ENCODE measurements at regions not wholly inside any gene's neighbourhood (a gene's known extent, or its start where the extent isn't known, plus 50 kb on each side); places are given as distances from the start of the nearest gene placed in this dataset.

DNA sequence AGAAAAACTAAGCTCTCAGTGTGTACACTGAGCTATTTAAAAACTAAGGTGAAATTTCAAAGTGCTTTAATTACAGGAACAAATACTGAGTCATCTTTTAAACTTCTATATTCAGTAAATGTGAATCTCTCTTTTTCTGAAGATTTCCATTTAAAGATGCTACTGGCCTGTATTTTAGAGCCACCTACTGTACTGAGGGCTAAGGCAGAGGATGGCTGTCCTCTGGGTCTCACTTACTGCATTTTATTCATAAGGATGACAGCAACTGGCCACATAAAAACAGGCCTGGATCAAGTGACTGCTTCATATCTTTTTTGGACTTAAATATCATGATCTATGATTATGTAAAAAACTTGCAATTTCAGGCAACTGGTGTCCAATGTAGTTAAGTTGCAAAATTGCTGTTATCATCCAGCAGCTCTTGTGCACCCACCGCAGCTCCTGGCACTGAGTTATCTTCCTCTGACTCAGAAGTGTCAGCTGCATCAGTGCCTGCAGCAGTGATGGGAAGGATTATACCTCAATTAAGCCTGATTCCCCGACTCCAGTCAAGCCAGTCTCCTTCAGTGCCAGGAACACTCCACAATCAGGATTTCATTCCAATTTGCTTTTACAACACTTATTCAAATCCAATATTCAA is 1073.7 kb downstream of the PDHA2 start:
- Histone ChIP-seq H3K9me1 (ENCODE audit: control insufficient read depth, extremely low read depth, insufficient read depth, low read length) (no peaks in the 10 kb centered on the region), H3K79me2 (ENCODE audit: control insufficient read depth, insufficient read depth, low read length) (no peaks in the 10 kb centered on the region), H3K4me2 (ENCODE audit: control insufficient read depth, extremely low read depth, insufficient read depth, low read depth, low read length) (no peak overlapping the region), H3K9me3 (ENCODE audit: control insufficient read depth, low read depth, low read length) (no peaks in the 10 kb centered on the region), H3K4me1 (ENCODE audit: control insufficient read depth, extremely low read depth, insufficient read depth, low read length) (no peaks in the 10 kb centered on the region), H3K36me3 (ENCODE audit: control insufficient read depth in 2 of 2, extremely low read depth in 1 of 2, insufficient read depth in 2 of 2, low read length in 2 of 2) (no peaks in the 10 kb centered on the region), H3K27me3 (ENCODE audit: control insufficient read depth, extremely low read depth, insufficient read depth, low read length) (no peaks in the 10 kb centered on the region), H3K4me3 (ENCODE audit: control insufficient read depth in 2 of 3, extremely low read depth in 1 of 3, insufficient read depth in 2 of 3, low read depth in 1 of 3, low read length in 3 of 3) (no peak overlapping the region), H2AFZ (ENCODE audit: control insufficient read depth, low read length) (no peak overlapping the region), H3K9ac (ENCODE audit: control insufficient read depth, extremely low read depth, insufficient read depth, low read length) (no peak overlapping the region), H4K20me1 (ENCODE audit: control insufficient read depth, extremely low read depth, insufficient read depth, low read length) (no peaks in the 10 kb centered on the region), H3K27ac (ENCODE audit: control insufficient read depth, insufficient read depth, low read length) (no peak overlapping the region)
- DNase-seq (ENCODE audit: low read depth, low spot score), result no peak
- no peak for FAIRE-seq
- TF ChIP-seq, protein P1, sequence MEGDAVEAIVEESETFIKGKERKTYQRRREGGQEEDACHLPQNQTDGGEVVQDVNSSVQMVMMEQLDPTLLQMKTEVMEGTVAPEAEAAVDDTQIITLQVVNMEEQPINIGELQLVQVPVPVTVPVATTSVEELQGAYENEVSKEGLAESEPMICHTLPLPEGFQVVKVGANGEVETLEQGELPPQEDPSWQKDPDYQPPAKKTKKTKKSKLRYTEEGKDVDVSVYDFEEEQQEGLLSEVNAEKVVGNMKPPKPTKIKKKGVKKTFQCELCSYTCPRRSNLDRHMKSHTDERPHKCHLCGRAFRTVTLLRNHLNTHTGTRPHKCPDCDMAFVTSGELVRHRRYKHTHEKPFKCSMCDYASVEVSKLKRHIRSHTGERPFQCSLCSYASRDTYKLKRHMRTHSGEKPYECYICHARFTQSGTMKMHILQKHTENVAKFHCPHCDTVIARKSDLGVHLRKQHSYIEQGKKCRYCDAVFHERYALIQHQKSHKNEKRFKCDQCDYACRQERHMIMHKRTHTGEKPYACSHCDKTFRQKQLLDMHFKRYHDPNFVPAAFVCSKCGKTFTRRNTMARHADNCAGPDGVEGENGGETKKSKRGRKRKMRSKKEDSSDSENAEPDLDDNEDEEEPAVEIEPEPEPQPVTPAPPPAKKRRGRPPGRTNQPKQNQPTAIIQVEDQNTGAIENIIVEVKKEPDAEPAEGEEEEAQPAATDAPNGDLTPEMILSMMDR (optimal IDR thresholded peaks at IDR 0.05 in 1 of 3, IDR thresholded peaks at IDR 0.05 in 1 of 3, conservative IDR thresholded peaks at IDR 0.05 in 1 of 3; ENCODE audit: extremely low read depth in 1 of 3, insufficient read depth in 2 of 3, low read length in 3 of 3), result no peak
- TF ChIP-seq EZH2 (IDR thresholded peaks at IDR 0.05; ENCODE audit: low read length), result no peak
- dilution Hi-C loops (cut with MboI; ENCODE audit: extremely low pct_ligation_motif_present, low sequenced_read_pairs), result no loop called here

DNA sequence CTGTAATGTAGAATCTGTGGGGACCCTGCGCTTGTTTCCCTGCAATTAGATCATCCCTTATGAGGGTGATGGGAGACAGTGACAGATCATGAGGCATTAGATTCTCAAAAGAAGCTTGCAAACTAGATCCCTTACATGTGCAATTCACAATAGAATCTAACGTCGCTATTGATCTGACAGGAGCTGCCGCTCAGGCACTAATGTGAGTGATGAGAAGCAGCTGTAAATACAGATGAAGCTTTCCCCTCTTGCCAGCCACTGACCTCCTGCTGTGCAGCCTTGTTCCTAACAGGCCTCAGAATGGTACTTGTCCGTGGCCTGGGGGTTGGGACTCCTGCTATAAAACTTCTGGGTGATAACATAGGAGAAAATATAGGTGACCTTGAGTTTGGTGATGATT is 1076.8 kb downstream of the PDHA2 start:
- no peaks in the 10 kb centered on the region for H3K9me3 ChIP-seq (ENCODE audit: control insufficient read depth, low read depth, low read length)
- no peaks in the 10 kb centered on the region for H3K36me3 ChIP-seq (ENCODE audit: control insufficient read depth in 2 of 2, extremely low read depth in 1 of 2, insufficient read depth in 2 of 2, low read length in 2 of 2)
- no peak overlapping the region for H3K4me3 ChIP-seq (ENCODE audit: control insufficient read depth in 2 of 3, extremely low read depth in 1 of 3, insufficient read depth in 2 of 3, low read depth in 1 of 3, low read length in 3 of 3)
- H4K20me1 ChIP-seq (ENCODE audit: control insufficient read depth, extremely low read depth, insufficient read depth, low read length), result no peaks in the 10 kb centered on the region
- no peak for FAIRE-seq
- no peak overlapping the region for H3K4me2 ChIP-seq (ENCODE audit: control insufficient read depth, extremely low read depth, insufficient read depth, low read depth, low read length)
- H3K9ac ChIP-seq (ENCODE audit: control insufficient read depth, extremely low read depth, insufficient read depth, low read length), result no peak overlapping the region
- H3K9me1 ChIP-seq (ENCODE audit: control insufficient read depth, extremely low read depth, insufficient read depth, low read length), result no peaks in the 10 kb centered on the region
- no peaks in the 10 kb centered on the region for H3K27me3 ChIP-seq (ENCODE audit: control insufficient read depth, extremely low read depth, insufficient read depth, low read length)
- dilution Hi-C loops (cut with MboI; ENCODE audit: extremely low pct_ligation_motif_present, low sequenced_read_pairs), result no loop called here
- no peaks in the 10 kb centered on the region for H3K4me1 ChIP-seq (ENCODE audit: control insufficient read depth, extremely low read depth, insufficient read depth, low read length)
- H3K27ac ChIP-seq (ENCODE audit: control insufficient read depth, insufficient read depth, low read length), result no peak overlapping the region
- TF ChIP-seq EZH2 (IDR thresholded peaks at IDR 0.05; ENCODE audit: low read length), result no peak
- TF ChIP-seq, protein P1 (optimal IDR thresholded peaks at IDR 0.05 in 1 of 3, IDR thresholded peaks at IDR 0.05 in 1 of 3, conservative IDR thresholded peaks at IDR 0.05 in 1 of 3; ENCODE audit: extremely low read depth in 1 of 3, insufficient read depth in 2 of 3, low read length in 3 of 3), result no peak
- H2AFZ ChIP-seq (ENCODE audit: control insufficient read depth, low read length), result no peak overlapping the region
- H3K79me2 ChIP-seq (ENCODE audit: control insufficient read depth, insufficient read depth, low read length), result no peaks in the 10 kb centered on the region
- no peak for DNase-seq (ENCODE audit: low read depth, low spot score)

All from keratinocyte (primary cell).